ENCODE measurements at regions not wholly inside any gene's neighbourhood (a gene's known extent, or its start where the extent isn't known, plus 50 kb on each side); places are given as distances from the start of the nearest gene placed in this dataset.

GRCh38 chr2:6073191-6074088 lies 381.3 kb downstream of the SOX11 start:
- intact Hi-C loops (cut with DNase I), result no loop called here

GRCh38 chr2:6074089-6074643 lies 382.0 kb downstream of the SOX11 start:
- DNase-seq, result no peak
- intact Hi-C loops (cut with DNase I), result no loop called here

More at GRCh38 chr2:6073191-6074088, 381.3 kb downstream of the SOX11 start:
- DNase-seq, result peak in 29 of 42 donors; percentile 6 to 70 (median 35)

- intact Hi-C loops (cut with DNase I), result no loop called here
- DNase-seq, result no peak
Observed at GRCh38 chr2:6077585-6077984, 385.4 kb downstream of the SOX11 start.

- no peak for DNase-seq
- intact Hi-C loops (cut with DNase I), result no loop called here
Observed at GRCh38 chr2:6078414-6078813, 386.2 kb downstream of the SOX11 start.

GRCh38 chr2:6079405-6079804 lies 387.2 kb downstream of the SOX11 start:
- intact Hi-C loops (cut with DNase I), result no loop called here
- no peak for DNase-seq

GRCh38 chr2:6080932-6081753 lies 389.0 kb downstream of the SOX11 start:
- intact Hi-C loops (cut with DNase I), result loop anchor here (10.0 kb wide), 1 partner anchor 146 kb away; no protein-coding TSS in a partner anchor

GRCh38 chr2:6081955-6082624 lies 389.9 kb downstream of the SOX11 start:
- intact Hi-C loops (cut with DNase I), result loop anchor here (10.0 kb wide), 1 partner anchor 147 kb away; no protein-coding TSS in a partner anchor
- no peak for DNase-seq

More at GRCh38 chr2:6080932-6081753, 389.0 kb downstream of the SOX11 start:
- peak in 41 of 42 donors; percentile 5 to 83 (median 50) for DNase-seq

- intact Hi-C loops (cut with DNase I), result loop anchor here (10.0 kb wide), 1 partner anchor 148 kb away; no protein-coding TSS in a partner anchor
Observed at GRCh38 chr2:6082625-6083018, 390.4 kb downstream of the SOX11 start.

GRCh38 chr2:6083136-6083535 lies 391.0 kb downstream of the SOX11 start:
- intact Hi-C loops (cut with DNase I), result loop anchor here (10.0 kb wide), 1 partner anchor 148 kb away; no protein-coding TSS in a partner anchor
- DNase-seq, result no peak

More at GRCh38 chr2:6082625-6083018, 390.4 kb downstream of the SOX11 start:
- no peak for DNase-seq

GRCh38 chr2:6089474-6089873 lies 397.3 kb downstream of the SOX11 start:
- DNase-seq, result no peak
- intact Hi-C loops (cut with DNase I), result loop anchor here (10.0 kb wide), 1 partner anchor 155 kb away; no protein-coding TSS in a partner anchor

- DNase-seq, result no peak
- intact Hi-C loops (cut with DNase I), result no loop called here
Observed at GRCh38 chr2:6103372-6103771, 411.2 kb downstream of the SOX11 start.

- intact Hi-C loops (cut with DNase I), result no loop called here
- no peak for DNase-seq
Observed at GRCh38 chr2:6103949-6104348, 411.8 kb downstream of the SOX11 start.

GRCh38 chr2:6107290-6107689 lies 415.1 kb downstream of the SOX11 start:
- no peak for DNase-seq
- intact Hi-C loops (cut with DNase I), result no loop called here

GRCh38 chr2:6109831-6110230 lies 417.6 kb downstream of the SOX11 start:
- intact Hi-C loops (cut with DNase I), result no loop called here

GRCh38 chr2:6111781-6112261 lies 419.6 kb downstream of the SOX11 start:
- no peak for DNase-seq
- intact Hi-C loops (cut with DNase I), result no loop called here

More at GRCh38 chr2:6109831-6110230, 417.6 kb downstream of the SOX11 start:
- no peak for DNase-seq

GRCh38 chr2:6113786-6114185 lies 421.6 kb downstream of the SOX11 start:
- intact Hi-C loops (cut with DNase I), result no loop called here
- DNase-seq, result peak in 15 of 42 donors; percentile 6 to 62 (median 17)

- intact Hi-C loops (cut with DNase I), result no loop called here
- DNase-seq, result no peak
Observed at GRCh38 chr2:6127718-6128117, 435.5 kb downstream of the SOX11 start.

- no peak for DNase-seq
- intact Hi-C loops (cut with DNase I), result no loop called here
Observed at GRCh38 chr2:6139142-6139541, 447.0 kb downstream of the SOX11 start.

- intact Hi-C loops (cut with DNase I), result no loop called here
- no peak for DNase-seq
Observed at GRCh38 chr2:6139916-6140315, 447.7 kb downstream of the SOX11 start.
